Transverse colon (tissue), 4 donors: ENCODE measurements at regions not wholly inside any gene's neighbourhood (a gene's known extent, or its start where the extent isn't known, plus 50 kb on each side); places are given as distances from the start of the nearest gene placed in this dataset.

Source experiments
- CTCF ChIP-seq, 5 experiments: fragments of 200-600 bp in 3 of 5; fragments of 450-650 bp in 2 of 5; sonication (generic) in 3 of 5; IDR thresholded peaks; 1 replicate in 2 of 5; 2 replicates in 3 of 5; pipeline ENCODE4 v1.5.1; 2016 to 2017; ENCODE audit warnings: antibody characterized with exemption in 5 of 5, inconsistent platforms in 3 of 5, mild to moderate bottlenecking in 2 of 5, moderate library complexity in 1 of 5
- POLR2A ChIP-seq: fragments of 450-650 bp; IDR thresholded peaks from one replicate; pipeline ENCODE4 v1.6.1; 2016; ENCODE audit warnings: antibody characterized with exemption, mild to moderate bottlenecking, moderate library complexity
- POLR2AphosphoS5 ChIP-seq, 3 donors: sonication (generic); formaldehyde crosslinking; IDR thresholded peaks; one replicate each; pipeline ENCODE4 v1.6.1; 2016; ENCODE audit warnings: antibody characterized with exemption in 3 of 3

GRCh38 chr5:15117688-15118087 is 246.1 kb upstream of the ANKH start:
- TF ChIP-seq CTCF (IDR thresholded peaks at IDR 0.05) (no peak), POLR2A (no peak), POLR2AphosphoS5 (IDR thresholded peaks at IDR 0.05) (no peak)
